ENCODE measurements at regions not wholly inside any gene's neighbourhood (a gene's known extent, or its start where the extent isn't known, plus 50 kb on each side); places are given as distances from the start of the nearest gene placed in this dataset.

DNA sequence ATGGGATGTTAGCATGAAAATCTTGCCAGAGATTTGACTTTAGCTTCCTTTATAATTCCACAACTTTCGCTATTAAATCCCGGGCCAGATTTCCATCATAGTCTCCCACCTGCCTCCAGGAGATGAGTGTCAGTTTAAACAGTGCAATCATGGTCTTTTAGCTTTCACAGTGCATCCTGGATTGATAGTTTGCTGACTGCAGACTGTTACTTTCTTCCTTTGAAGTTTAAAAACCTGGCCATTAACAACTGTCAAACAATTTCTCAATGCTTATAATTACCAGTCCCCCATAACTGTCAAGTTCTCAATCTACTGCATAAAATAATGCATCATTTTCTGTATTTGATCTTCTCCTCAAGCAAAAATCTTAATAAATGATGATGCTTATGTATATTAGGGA lies 108.4 kb upstream of the FSTL5 start:
- ChIA-PET POLR2A (no interaction called here), CTCF (no interaction called here)
- TF ChIP-seq POLR2AphosphoS5 (IDR thresholded peaks at IDR 0.05; ENCODE audit: low read depth, low read length) (no peak), REST (IDR thresholded peaks at IDR 0.05; ENCODE audit: insufficient read depth in 1 of 2, low read depth in 2 of 2, low read length in 1 of 2) (no peak), CTCF (IDR thresholded peaks at IDR 0.05) (no peak), TCF7L2 (IDR thresholded peaks at IDR 0.05; ENCODE audit: low read depth, low read length) (no peak), SIN3A (IDR thresholded peaks at IDR 0.05; ENCODE audit: borderline replicate concordance, insufficient read depth, low read depth, low read length) (no peak)
- Histone ChIP-seq H3K27me3 (ENCODE audit: control insufficient read depth, insufficient read depth, low read length) (no peaks in the 10 kb centered on the region), H3K9me3 (ENCODE audit: control insufficient read depth, insufficient read depth, low read depth, low read length) (no peaks in the 10 kb centered on the region), H3K27ac (ENCODE audit: low read length) (no peak overlapping the region), H3K36me3 (ENCODE audit: control insufficient read depth, insufficient read depth, low read length) (no peaks in the 10 kb centered on the region), H3K4me1 (ENCODE audit: control insufficient read depth, insufficient read depth, low read length) (no peaks in the 10 kb centered on the region), H3K4me3 (ENCODE audit: low read depth in 2 of 2, low read length in 2 of 2) (no peak overlapping the region)
- DNase-seq (ENCODE audit: low read depth, low spot score) (no peak), ATAC-seq (no peak)
- in situ Hi-C loops (cut with HindIII; ENCODE audit: low pct_unique_long_range_greater_than_20kb, low sequenced_read_pairs), result no loop called here
- no TSS peak for BruUV-seq (replicated peaks)
- intact Hi-C loops (cut with micrococcal nuclease; ENCODE audit: unreplicated experiment), result no loop called here

- intact Hi-C loops (cut with micrococcal nuclease; ENCODE audit: unreplicated experiment), result no loop called here
- POLR2A ChIA-PET, result no interaction called here
- TF ChIP-seq POLR2AphosphoS5 (IDR thresholded peaks at IDR 0.05; ENCODE audit: low read depth, low read length), result no peak
- TF ChIP-seq REST (IDR thresholded peaks at IDR 0.05; ENCODE audit: insufficient read depth in 1 of 2, low read depth in 2 of 2, low read length in 1 of 2), result no peak
- TF ChIP-seq SIN3A (IDR thresholded peaks at IDR 0.05; ENCODE audit: borderline replicate concordance, insufficient read depth, low read depth, low read length), result no peak
- no peak for TF ChIP-seq TCF7L2 (IDR thresholded peaks at IDR 0.05; ENCODE audit: low read depth, low read length)
- TF ChIP-seq CTCF (IDR thresholded peaks at IDR 0.05), result no peak
Observed at GRCh38 chr4:162268911-162269310, 105.1 kb upstream of the FSTL5 start.

More at GRCh38 chr4:162268911-162269310, 105.1 kb upstream of the FSTL5 start:
- Histone ChIP-seq H3K27ac (ENCODE audit: low read length) (no peak overlapping the region), H3K9me3 (ENCODE audit: control insufficient read depth, insufficient read depth, low read depth, low read length) (no peaks in the 10 kb centered on the region), H3K4me3 (ENCODE audit: low read depth in 2 of 2, low read length in 2 of 2) (no peak overlapping the region), H3K36me3 (ENCODE audit: control insufficient read depth, insufficient read depth, low read length) (no peaks in the 10 kb centered on the region), H3K27me3 (ENCODE audit: control insufficient read depth, insufficient read depth, low read length) (no peaks in the 10 kb centered on the region), H3K4me1 (ENCODE audit: control insufficient read depth, insufficient read depth, low read length) (no peaks in the 10 kb centered on the region)
- ATAC-seq (no peak), DNase-seq (ENCODE audit: low read depth, low spot score) (no peak)
- in situ Hi-C loops (cut with HindIII; ENCODE audit: low pct_unique_long_range_greater_than_20kb, low sequenced_read_pairs), result no loop called here
- CTCF ChIA-PET, result no interaction called here
- BruUV-seq (replicated peaks), result no TSS peak

Measured in Panc1 (cell line).